ENCODE measurements at regions not wholly inside any gene's neighbourhood (a gene's known extent, or its start where the extent isn't known, plus 50 kb on each side); places are given as distances from the start of the nearest gene placed in this dataset.

- H2AFZ ChIP-seq (ENCODE audit: low read length) = no peak overlapping the region
- 0% methylated on average over 1 of the region's 1 CpG for WGBS (ENCODE audit: low lambda C conversion rate)
- TF ChIP-seq ZNF670 (CRISPR knock-in tag; IDR thresholded peaks at IDR 0.05; ENCODE audit: borderline replicate concordance) (no peak), KMT2B (CRISPR knock-in tag; IDR thresholded peaks at IDR 0.05) (no peak), ZNF138 (CRISPR knock-in tag; IDR thresholded peaks at IDR 0.05; ENCODE audit: low read depth) (no peak), ZNF33B (CRISPR knock-in tag; IDR thresholded peaks at IDR 0.05) (no peak)
- no peaks in the 10 kb centered on the region for H3K27me3 ChIP-seq (ENCODE audit: control insufficient read depth in 1 of 2, insufficient read depth in 2 of 2, low read length in 2 of 2)
- H3K27ac ChIP-seq (ENCODE audit: extremely low read length, insufficient read depth, low read length) = no peak overlapping the region
- H3K4me1 ChIP-seq (ENCODE audit: insufficient read depth, low read length) = no peaks in the 10 kb centered on the region
- H3K36me3 ChIP-seq (replicated peaks in 1 of 2; ENCODE audit: control insufficient read depth in 1 of 2, insufficient read depth in 2 of 2, low read length in 2 of 2) = no peaks in the 10 kb centered on the region
- no peak for FAIRE-seq
- POLR2A ChIA-PET = no interaction called here
- ATAC-seq = no peak
- CTCF ChIA-PET (ENCODE audit: low intra/inter-chr PET ratio, low total read pairs) = no interaction called here
- no peaks in the 10 kb centered on the region for H3K79me2 ChIP-seq (ENCODE audit: insufficient read depth, low read length)
- no peak overlapping the region for H3K4me2 ChIP-seq (ENCODE audit: low read depth, low read length)
- BruUV-seq (replicated peaks) = no TSS peak
- DNase-seq (ENCODE audit: low spot score) = no peak
- no peak overlapping the region for H3K9ac ChIP-seq (ENCODE audit: insufficient read depth, low read depth, low read length)
- H3K9me3 ChIP-seq (ENCODE audit: low read length) = no peaks in the 10 kb centered on the region
- in situ Hi-C loops (cut with HindIII; ENCODE audit: extremely low pct_ligation_motif_present, low pct_unique_long_range_greater_than_20kb) (no loop called here), intact Hi-C loops (cut with micrococcal nuclease; ENCODE audit: unreplicated experiment) (no loop called here)
- no peak overlapping the region for H3K4me3 ChIP-seq (replicated peaks in 1 of 3; ENCODE audit: insufficient read depth in 1 of 3, low read depth in 2 of 3, low read length in 3 of 3)
- H4K20me1 ChIP-seq (ENCODE audit: insufficient read depth, low read length) = no peaks in the 10 kb centered on the region
Observed at GRCh38 chr18:29251681-29252080, 1074.8 kb upstream of the CDH2 start.

DNA sequence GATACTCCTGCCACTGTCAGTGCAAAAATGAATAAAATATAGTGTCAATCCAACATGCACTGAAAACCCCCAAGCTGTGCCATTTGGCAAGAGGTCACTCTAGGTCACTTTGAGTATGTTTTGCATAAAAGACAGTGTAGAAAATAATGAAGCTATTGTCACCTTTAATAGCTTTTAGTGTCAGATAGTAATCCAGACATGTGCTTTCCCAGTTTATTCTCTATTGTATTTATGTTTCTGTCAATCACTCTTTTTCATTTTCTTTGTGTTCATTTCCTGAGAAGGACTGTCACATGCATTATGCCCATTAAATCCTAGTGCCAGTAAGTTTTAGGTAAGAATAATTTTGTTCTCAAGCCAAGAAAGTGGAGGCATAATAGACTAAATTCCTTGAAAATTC, 1073.9 kb upstream of the CDH2 start:
- in situ Hi-C loops (cut with HindIII; ENCODE audit: extremely low pct_ligation_motif_present, low pct_unique_long_range_greater_than_20kb) = no loop called here
- TF ChIP-seq ZMAT3 (CRISPR knock-in tag; conservative IDR thresholded peaks at IDR 0.05) = no peak
- no peak for TF ChIP-seq MLLT10 (CRISPR knock-in tag; IDR thresholded peaks at IDR 0.05)
- no peak for TF ChIP-seq ZBTB1 (CRISPR knock-in tag; IDR thresholded peaks at IDR 0.05; ENCODE audit: borderline replicate concordance)
- TF ChIP-seq GPN1 (CRISPR knock-in tag; IDR thresholded peaks at IDR 0.05; ENCODE audit: borderline replicate concordance) = no peak
- no peak for TF ChIP-seq MTF1 (CRISPR knock-in tag; IDR thresholded peaks at IDR 0.05)
- TF ChIP-seq, protein P1, sequence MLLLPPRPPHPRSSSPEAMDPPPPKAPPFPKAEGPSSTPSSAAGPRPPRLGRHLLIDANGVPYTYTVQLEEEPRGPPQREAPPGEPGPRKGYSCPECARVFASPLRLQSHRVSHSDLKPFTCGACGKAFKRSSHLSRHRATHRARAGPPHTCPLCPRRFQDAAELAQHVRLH (CRISPR knock-in tag; IDR thresholded peaks at IDR 0.05; ENCODE audit: borderline replicate concordance, low read depth) = no peak
- no peak for TF ChIP-seq DR1 (CRISPR knock-in tag; IDR thresholded peaks at IDR 0.05)
- no peak for TF ChIP-seq POLR2AphosphoS5 (IDR thresholded peaks at IDR 0.05; ENCODE audit: low read depth, low read length)
- TF ChIP-seq SMC3 (IDR thresholded peaks at IDR 0.05; ENCODE audit: low read length) = no peak
- TF ChIP-seq ZNF567 (CRISPR knock-in tag; IDR thresholded peaks at IDR 0.05; ENCODE audit: borderline replicate concordance) = no peak
- TF ChIP-seq KLF16 (CRISPR knock-in tag; IDR thresholded peaks at IDR 0.05) = no peak
- TF ChIP-seq ZNF34 (CRISPR knock-in tag; IDR thresholded peaks at IDR 0.05; ENCODE audit: borderline replicate concordance) = no peak
- TF ChIP-seq, protein P2, sequence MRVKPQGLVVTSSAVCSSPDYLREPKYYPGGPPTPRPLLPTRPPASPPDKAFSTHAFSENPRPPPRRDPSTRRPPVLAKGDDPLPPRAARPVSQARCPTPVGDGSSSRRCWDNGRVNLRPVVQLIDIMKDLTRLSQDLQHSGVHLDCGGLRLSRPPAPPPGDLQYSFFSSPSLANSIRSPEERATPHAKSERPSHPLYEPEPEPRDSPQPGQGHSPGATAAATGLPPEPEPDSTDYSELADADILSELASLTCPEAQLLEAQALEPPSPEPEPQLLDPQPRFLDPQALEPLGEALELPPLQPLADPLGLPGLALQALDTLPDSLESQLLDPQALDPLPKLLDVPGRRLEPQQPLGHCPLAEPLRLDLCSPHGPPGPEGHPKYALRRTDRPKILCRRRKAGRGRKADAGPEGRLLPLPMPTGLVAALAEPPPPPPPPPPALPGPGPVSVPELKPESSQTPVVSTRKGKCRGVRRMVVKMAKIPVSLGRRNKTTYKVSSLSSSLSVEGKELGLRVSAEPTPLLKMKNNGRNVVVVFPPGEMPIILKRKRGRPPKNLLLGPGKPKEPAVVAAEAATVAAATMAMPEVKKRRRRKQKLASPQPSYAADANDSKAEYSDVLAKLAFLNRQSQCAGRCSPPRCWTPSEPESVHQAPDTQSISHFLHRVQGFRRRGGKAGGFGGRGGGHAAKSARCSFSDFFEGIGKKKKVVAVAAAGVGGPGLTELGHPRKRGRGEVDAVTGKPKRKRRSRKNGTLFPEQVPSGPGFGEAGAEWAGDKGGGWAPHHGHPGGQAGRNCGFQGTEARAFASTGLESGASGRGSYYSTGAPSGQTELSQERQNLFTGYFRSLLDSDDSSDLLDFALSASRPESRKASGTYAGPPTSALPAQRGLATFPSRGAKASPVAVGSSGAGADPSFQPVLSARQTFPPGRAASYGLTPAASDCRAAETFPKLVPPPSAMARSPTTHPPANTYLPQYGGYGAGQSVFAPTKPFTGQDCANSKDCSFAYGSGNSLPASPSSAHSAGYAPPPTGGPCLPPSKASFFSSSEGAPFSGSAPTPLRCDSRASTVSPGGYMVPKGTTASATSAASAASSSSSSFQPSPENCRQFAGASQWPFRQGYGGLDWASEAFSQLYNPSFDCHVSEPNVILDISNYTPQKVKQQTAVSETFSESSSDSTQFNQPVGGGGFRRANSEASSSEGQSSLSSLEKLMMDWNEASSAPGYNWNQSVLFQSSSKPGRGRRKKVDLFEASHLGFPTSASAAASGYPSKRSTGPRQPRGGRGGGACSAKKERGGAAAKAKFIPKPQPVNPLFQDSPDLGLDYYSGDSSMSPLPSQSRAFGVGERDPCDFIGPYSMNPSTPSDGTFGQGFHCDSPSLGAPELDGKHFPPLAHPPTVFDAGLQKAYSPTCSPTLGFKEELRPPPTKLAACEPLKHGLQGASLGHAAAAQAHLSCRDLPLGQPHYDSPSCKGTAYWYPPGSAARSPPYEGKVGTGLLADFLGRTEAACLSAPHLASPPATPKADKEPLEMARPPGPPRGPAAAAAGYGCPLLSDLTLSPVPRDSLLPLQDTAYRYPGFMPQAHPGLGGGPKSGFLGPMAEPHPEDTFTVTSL (CRISPR knock-in tag; IDR thresholded peaks at IDR 0.05; ENCODE audit: borderline replicate concordance) = no peak

More for the DNA sequence above, 1073.9 kb upstream of the CDH2 start:
- no peaks in the 10 kb centered on the region for H3K36me3 ChIP-seq (replicated peaks in 1 of 2; ENCODE audit: control insufficient read depth in 1 of 2, insufficient read depth in 2 of 2, low read length in 2 of 2)
- intact Hi-C loops (cut with micrococcal nuclease; ENCODE audit: unreplicated experiment) = no loop called here
- H3K4me3 ChIP-seq (replicated peaks in 1 of 3; ENCODE audit: insufficient read depth in 1 of 3, low read depth in 2 of 3, low read length in 3 of 3) = no peak overlapping the region
- no peak overlapping the region for H2AFZ ChIP-seq (ENCODE audit: low read length)
- BruUV-seq (replicated peaks) = no TSS peak
- no peaks in the 10 kb centered on the region for H3K27me3 ChIP-seq (ENCODE audit: control insufficient read depth in 1 of 2, insufficient read depth in 2 of 2, low read length in 2 of 2)
- H4K20me1 ChIP-seq (ENCODE audit: insufficient read depth, low read length) = no peaks in the 10 kb centered on the region
- H3K9ac ChIP-seq (ENCODE audit: insufficient read depth, low read depth, low read length) = no peak overlapping the region
- H3K79me2 ChIP-seq (ENCODE audit: insufficient read depth, low read length) = no peaks in the 10 kb centered on the region
- no peak overlapping the region for H3K4me2 ChIP-seq (ENCODE audit: low read depth, low read length)
- FAIRE-seq (no peak), DNase-seq (ENCODE audit: low spot score) (no peak), ATAC-seq (no peak)
- no peaks in the 10 kb centered on the region for H3K4me1 ChIP-seq (ENCODE audit: insufficient read depth, low read length)
- H3K27ac ChIP-seq (ENCODE audit: extremely low read length, insufficient read depth, low read length) = no peak overlapping the region
- H3K9me3 ChIP-seq (ENCODE audit: low read length) = no peaks in the 10 kb centered on the region
- ChIA-PET CTCF (ENCODE audit: low intra/inter-chr PET ratio, low total read pairs) (no interaction called here), POLR2A (no interaction called here)
